Upper lobe of right lung (tissue), 1 donor: ENCODE measurements at regions not wholly inside any gene's neighbourhood (a gene's known extent, or its start where the extent isn't known, plus 50 kb on each side); places are given as distances from the start of the nearest gene placed in this dataset.
"Not testable (repeated sequence)": the region's sequence is repeated elsewhere in the genome, so short reads cannot be mapped to it uniquely, and the experiment has no call there.

Experiments
- ATAC-seq: fragments of 200-7000 bp; cut with Tn5 transposase; one replicate; pipeline ENCODE4 v1.9.1; 2020; ENCODE audit warnings: mild to moderate bottlenecking, moderate library complexity
- DNase-seq: peaks from one replicate; pipeline ENCODE4 v3.0.0-alpha.2; 2020
- H3K27ac ChIP-seq: fragments of 200-600 bp; one replicate; pipeline ENCODE4 v1.8.0; 2022
- H3K27me3 ChIP-seq: fragments of 200-600 bp; one replicate; pipeline ENCODE4 v1.8.0; 2022; ENCODE audit warnings: mild to moderate bottlenecking
- H3K36me3 ChIP-seq: fragments of 200-600 bp; one replicate; pipeline ENCODE4 v1.8.0; 2022
- H3K4me1 ChIP-seq: fragments of 200-600 bp; one replicate; pipeline ENCODE4 v1.8.0; 2022
- H3K4me3 ChIP-seq: fragments of 200-600 bp; one replicate; pipeline ENCODE4 v1.8.0; 2022; ENCODE audit warnings: mild to moderate bottlenecking
- H3K9me3 ChIP-seq: fragments of 200-600 bp; one replicate; pipeline ENCODE4 v1.8.0; 2022
- intact Hi-C: fragments of 100-400 bp; cut with DNase I; formaldehyde crosslinking; loops from one replicate; pipeline ENCODE4 v1.11.0; 2022
- TF ChIP-seq, protein P1 (sequence below): fragments of 200-600 bp; IDR thresholded peaks from one replicate; pipeline ENCODE4 v1.8.0; 2022; ENCODE audit warnings: antibody characterized with exemption
- donor health status: DM: no; HTN: yes; CAD: no; lungs with severe emphysema.

DNA sequence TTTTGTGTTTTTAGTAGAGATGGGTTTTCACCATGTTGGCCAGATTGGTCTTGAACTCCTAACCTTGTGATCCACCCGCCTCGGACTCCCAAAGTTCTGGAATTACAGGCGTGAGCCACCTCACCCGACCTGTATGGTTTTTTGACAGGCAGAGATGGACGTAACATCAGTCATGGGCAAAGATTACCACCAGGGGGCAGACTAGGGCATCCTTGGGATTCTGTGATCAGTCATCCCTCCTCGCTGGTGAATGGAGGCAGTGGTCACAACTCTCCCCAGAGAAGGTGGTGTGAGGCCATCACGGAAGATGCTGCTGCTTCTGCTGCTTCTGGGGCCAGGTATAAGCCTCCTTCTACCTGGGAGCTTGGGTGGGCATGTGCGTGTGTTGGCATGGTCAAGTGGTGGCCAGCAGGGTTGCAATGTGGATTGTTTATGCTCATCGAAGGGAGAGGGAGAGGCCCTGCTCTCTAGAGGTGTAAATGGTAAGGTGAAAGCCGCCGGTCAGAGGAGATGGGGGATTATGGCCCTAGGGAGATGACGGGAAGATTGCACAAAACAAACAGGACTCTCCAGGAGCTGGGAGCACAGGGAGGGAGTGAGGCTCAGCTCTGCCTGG, 122.7 kb upstream of the PRSS1 start:
- Histone ChIP-seq H3K9me3 (no peaks in the 10 kb centered on the region), H3K27ac (no peak overlapping the region), H3K27me3 (peaks cover 6% of the 10 kb centered on the region), H3K36me3 (no peaks in the 10 kb centered on the region), H3K4me3 (no peak overlapping the region), H3K4me1 (no peaks in the 10 kb centered on the region)
- ATAC-seq (peak; percentile 88), DNase-seq (no peak)
- TF ChIP-seq, protein P1, sequence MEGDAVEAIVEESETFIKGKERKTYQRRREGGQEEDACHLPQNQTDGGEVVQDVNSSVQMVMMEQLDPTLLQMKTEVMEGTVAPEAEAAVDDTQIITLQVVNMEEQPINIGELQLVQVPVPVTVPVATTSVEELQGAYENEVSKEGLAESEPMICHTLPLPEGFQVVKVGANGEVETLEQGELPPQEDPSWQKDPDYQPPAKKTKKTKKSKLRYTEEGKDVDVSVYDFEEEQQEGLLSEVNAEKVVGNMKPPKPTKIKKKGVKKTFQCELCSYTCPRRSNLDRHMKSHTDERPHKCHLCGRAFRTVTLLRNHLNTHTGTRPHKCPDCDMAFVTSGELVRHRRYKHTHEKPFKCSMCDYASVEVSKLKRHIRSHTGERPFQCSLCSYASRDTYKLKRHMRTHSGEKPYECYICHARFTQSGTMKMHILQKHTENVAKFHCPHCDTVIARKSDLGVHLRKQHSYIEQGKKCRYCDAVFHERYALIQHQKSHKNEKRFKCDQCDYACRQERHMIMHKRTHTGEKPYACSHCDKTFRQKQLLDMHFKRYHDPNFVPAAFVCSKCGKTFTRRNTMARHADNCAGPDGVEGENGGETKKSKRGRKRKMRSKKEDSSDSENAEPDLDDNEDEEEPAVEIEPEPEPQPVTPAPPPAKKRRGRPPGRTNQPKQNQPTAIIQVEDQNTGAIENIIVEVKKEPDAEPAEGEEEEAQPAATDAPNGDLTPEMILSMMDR, result peak; percentile 66
- intact Hi-C loops, result loop anchor here (10.0 kb wide), 1 partner anchor 158 kb away; no protein-coding TSS in a partner anchor

DNA sequence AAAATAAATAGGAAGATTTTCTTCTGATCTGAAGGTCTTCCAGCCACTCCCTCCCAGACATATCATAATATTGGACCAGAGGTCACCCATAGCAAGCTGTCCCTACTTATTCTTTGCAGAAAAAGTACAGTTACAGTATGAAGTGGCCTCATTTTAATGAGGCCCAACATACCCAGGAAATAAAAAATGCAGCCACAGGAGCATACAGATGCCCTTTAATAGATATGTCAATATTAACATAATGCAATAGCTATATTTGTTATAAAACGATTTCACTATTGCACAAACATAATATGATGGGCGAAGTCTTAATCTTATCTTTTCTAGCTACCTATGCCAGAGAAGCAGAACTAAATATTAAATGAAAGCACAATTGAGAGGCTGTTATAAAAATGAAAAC, 124.1 kb upstream of the PRSS1 start:
- not testable (repeated sequence) for H3K36me3 ChIP-seq, DNase-seq
- intact Hi-C loops, result loop anchor here (10.0 kb wide), 1 partner anchor 160 kb away; no protein-coding TSS in a partner anchor

DNA sequence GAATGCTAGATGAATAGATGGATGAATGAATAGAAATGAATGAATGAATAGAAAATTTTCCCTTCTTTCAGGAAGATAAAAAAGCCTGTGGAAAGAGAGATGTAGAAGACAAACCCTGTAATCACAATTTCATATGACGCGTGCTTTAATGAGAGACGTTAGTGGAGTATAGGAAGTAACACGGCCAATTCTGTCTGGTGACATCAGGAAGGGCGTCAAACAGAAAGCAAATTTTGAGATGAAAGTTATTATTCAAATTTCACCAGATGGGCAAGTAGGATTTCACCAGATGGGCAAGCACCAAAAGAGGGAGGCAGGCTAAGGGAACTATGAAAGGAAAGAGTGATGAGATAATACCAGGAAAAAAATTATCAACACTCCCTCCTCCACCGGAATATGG, 128.9 kb upstream of the PRSS1 start:
- no peaks in the 10 kb centered on the region for H3K4me1 ChIP-seq
- DNase-seq, result no peak
- H3K27ac ChIP-seq, result no peak overlapping the region
- no peak overlapping the region for H3K4me3 ChIP-seq
- TF ChIP-seq, protein P1, result no peak
- no peak for ATAC-seq
- no peaks in the 10 kb centered on the region for H3K36me3 ChIP-seq
- no peaks in the 10 kb centered on the region for H3K9me3 ChIP-seq
- peaks cover 4% of the 10 kb centered on the region for H3K27me3 ChIP-seq
- intact Hi-C loops, result loop anchor here (10.0 kb wide), 1 partner anchor 164 kb away; no protein-coding TSS in a partner anchor

More for the DNA sequence above, 124.1 kb upstream of the PRSS1 start:
- H3K9me3 ChIP-seq, H3K27me3 ChIP-seq, H3K4me1 ChIP-seq, ATAC-seq, H3K27ac ChIP-seq, H3K4me3 ChIP-seq: not testable (repeated sequence)

DNA sequence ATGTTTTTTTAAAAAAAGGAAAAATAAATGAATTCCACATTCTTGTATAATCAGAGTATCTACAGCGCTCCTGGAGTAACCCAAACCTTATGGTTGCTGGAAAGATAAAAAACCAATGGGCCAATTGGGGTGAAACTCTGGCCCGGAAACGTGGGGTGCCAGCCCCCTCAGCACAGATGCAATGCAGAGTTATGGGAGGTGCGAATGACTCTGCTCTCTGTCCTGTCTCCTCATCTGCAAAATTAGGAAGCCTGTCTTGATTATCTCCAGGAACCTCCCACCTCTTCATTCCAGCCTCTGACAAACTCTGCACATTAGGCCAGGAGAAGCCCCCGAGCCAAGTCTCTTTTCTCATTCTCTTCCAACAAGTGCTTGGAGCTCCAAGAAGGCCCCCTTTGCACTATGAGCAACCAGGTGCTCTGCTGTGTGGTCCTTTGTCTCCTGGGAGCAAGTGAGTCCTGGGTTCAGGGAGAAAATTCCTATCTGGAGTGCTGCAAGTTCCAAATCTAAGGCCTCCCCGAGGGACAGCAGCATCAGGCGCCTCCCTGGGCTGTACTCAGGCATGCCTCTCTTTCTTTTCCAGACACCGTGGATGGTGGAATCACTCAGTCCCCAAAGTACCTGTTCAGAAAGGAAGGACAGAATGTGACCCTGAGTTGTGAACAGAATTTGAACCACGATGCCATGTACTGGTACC, 130.5 kb upstream of the PRSS1 start:
- intact Hi-C loops, result no loop called here
- no peaks in the 10 kb centered on the region for H3K36me3 ChIP-seq
- peaks cover 8% of the 10 kb centered on the region for H3K27me3 ChIP-seq
- TF ChIP-seq, protein P1, result no peak
- DNase-seq (no peak), ATAC-seq (no peak)
- no peaks in the 10 kb centered on the region for H3K4me1 ChIP-seq
- H3K4me3 ChIP-seq, result no peak overlapping the region
- no peaks in the 10 kb centered on the region for H3K9me3 ChIP-seq
- H3K27ac ChIP-seq, result no peak overlapping the region

DNA sequence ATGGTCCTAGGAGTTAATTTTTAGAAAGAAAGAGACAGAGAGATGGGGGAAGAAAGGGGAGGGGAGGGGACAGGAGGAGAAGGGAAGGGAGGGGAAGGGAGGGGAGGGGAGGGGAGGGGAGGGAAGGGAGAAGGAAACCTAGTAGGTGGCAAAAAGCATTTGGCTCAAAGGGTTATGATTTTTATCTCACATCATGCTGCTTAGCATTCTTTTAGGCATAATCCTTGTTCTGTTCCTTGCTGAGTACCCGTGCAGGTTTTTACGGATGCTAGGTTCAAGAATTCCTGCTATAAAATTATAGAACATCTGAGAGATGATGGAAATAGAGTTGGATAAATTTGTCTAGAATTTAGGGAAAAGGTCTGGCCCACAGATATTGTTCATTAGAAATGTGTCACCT, 132.4 kb upstream of the PRSS1 start:
- Histone ChIP-seq H3K36me3 (no peaks in the 10 kb centered on the region), H3K27ac (no peak overlapping the region), H3K4me3 (no peak overlapping the region), H3K9me3 (no peaks in the 10 kb centered on the region), H3K4me1 (no peaks in the 10 kb centered on the region), H3K27me3 (peaks cover 8% of the 10 kb centered on the region)
- intact Hi-C loops, result no loop called here
- ATAC-seq (no peak), DNase-seq (no peak)
- TF ChIP-seq, protein P1, result no peak

DNA sequence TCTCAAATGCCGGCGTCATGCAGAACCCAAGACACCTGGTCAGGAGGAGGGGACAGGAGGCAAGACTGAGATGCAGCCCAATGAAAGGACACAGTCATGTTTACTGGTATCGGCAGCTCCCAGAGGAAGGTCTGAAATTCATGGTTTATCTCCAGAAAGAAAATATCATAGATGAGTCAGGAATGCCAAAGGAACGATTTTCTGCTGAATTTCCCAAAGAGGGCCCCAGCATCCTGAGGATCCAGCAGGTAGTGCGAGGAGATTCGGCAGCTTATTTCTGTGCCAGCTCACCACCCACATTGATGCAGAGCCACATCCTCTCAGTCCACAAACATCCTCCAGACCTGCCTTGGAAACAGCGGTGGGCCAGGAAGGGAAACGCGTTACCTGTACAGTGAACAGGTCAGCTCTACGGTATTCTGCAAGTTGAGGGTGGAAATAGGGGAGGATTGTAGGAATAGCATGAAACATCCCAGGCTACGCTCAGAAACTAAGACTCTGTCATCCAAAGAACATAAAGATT, 133.1 kb upstream of the PRSS1 start:
- ATAC-seq (no peak), DNase-seq (no peak)
- TF ChIP-seq, protein P1, result no peak
- Histone ChIP-seq H3K27me3 (peaks cover 8% of the 10 kb centered on the region), H3K27ac (no peak overlapping the region), H3K4me3 (no peak overlapping the region), H3K4me1 (no peaks in the 10 kb centered on the region), H3K36me3 (no peaks in the 10 kb centered on the region), H3K9me3 (no peaks in the 10 kb centered on the region)
- intact Hi-C loops, result no loop called here
